ENCODE measurements at regions not wholly inside any gene's neighbourhood (a gene's known extent, or its start where the extent isn't known, plus 50 kb on each side); places are given as distances from the start of the nearest gene placed in this dataset.

GRCh38 chr2:136206613-136207012, 88.7 kb upstream of the CXCR4 start:
- H3K9me3 Mint-ChIP-seq (ENCODE audit: unreplicated experiment), result no peaks in the 10 kb centered on the region
- DNase-seq (ENCODE audit: low spot score), result no peak
- TF ChIP-seq CTCF (IDR thresholded peaks at IDR 0.05; ENCODE audit: unreplicated experiment), result no peak
- H3K27me3 Mint-ChIP-seq (ENCODE audit: unreplicated experiment), result peaks cover 3% of the 10 kb centered on the region
- peaks cover 7% of the 10 kb centered on the region for H3K4me1 Mint-ChIP-seq (ENCODE audit: unreplicated experiment)
- no peaks in the 10 kb centered on the region for H3K36me3 Mint-ChIP-seq (ENCODE audit: low read depth, unreplicated experiment)
- no peak overlapping the region for H3K4me3 Mint-ChIP-seq (ENCODE audit: unreplicated experiment)
- H3K27ac Mint-ChIP-seq (ENCODE audit: unreplicated experiment), result no peak overlapping the region

- Mint-ChIP-seq H3K27me3 (ENCODE audit: unreplicated experiment) (peaks cover 3% of the 10 kb centered on the region), H3K36me3 (ENCODE audit: low read depth, unreplicated experiment) (no peaks in the 10 kb centered on the region), H3K27ac (ENCODE audit: unreplicated experiment) (no peak overlapping the region), H3K4me1 (ENCODE audit: unreplicated experiment) (peaks cover 5% of the 10 kb centered on the region), H3K4me3 (ENCODE audit: unreplicated experiment) (no peak overlapping the region), H3K9me3 (ENCODE audit: unreplicated experiment) (no peaks in the 10 kb centered on the region)
- TF ChIP-seq CTCF (IDR thresholded peaks at IDR 0.05; ENCODE audit: unreplicated experiment), result no peak
- no peak for DNase-seq (ENCODE audit: low spot score)
Measured at GRCh38 chr2:136205615-136206014, 87.7 kb upstream of the CXCR4 start.

GRCh38 chr2:136204971-136205370, 87.0 kb upstream of the CXCR4 start:
- Mint-ChIP-seq H3K27ac (ENCODE audit: unreplicated experiment) (no peak overlapping the region), H3K27me3 (ENCODE audit: unreplicated experiment) (peaks cover 3% of the 10 kb centered on the region), H3K4me3 (ENCODE audit: unreplicated experiment) (no peak overlapping the region), H3K4me1 (ENCODE audit: unreplicated experiment) (peaks cover 2% of the 10 kb centered on the region), H3K9me3 (ENCODE audit: unreplicated experiment) (no peaks in the 10 kb centered on the region), H3K36me3 (ENCODE audit: low read depth, unreplicated experiment) (no peaks in the 10 kb centered on the region)
- no peak for DNase-seq (ENCODE audit: low spot score)
- no peak for TF ChIP-seq CTCF (IDR thresholded peaks at IDR 0.05; ENCODE audit: unreplicated experiment)

GRCh38 chr2:136195226-136195625, 77.3 kb upstream of the CXCR4 start:
- Mint-ChIP-seq H3K27ac (ENCODE audit: unreplicated experiment) (no peak overlapping the region), H3K9me3 (ENCODE audit: unreplicated experiment) (no peaks in the 10 kb centered on the region), H3K4me1 (ENCODE audit: unreplicated experiment) (no peaks in the 10 kb centered on the region), H3K27me3 (ENCODE audit: unreplicated experiment) (peaks cover 2% of the 10 kb centered on the region), H3K4me3 (ENCODE audit: unreplicated experiment) (no peak overlapping the region), H3K36me3 (ENCODE audit: low read depth, unreplicated experiment) (no peaks in the 10 kb centered on the region)
- no peak for TF ChIP-seq CTCF (IDR thresholded peaks at IDR 0.05; ENCODE audit: unreplicated experiment)
- DNase-seq (ENCODE audit: low spot score), result no peak

GRCh38 chr2:136191041-136191440, 73.1 kb upstream of the CXCR4 start:
- H3K4me1 Mint-ChIP-seq (ENCODE audit: unreplicated experiment), result peaks cover 3% of the 10 kb centered on the region
- H3K36me3 Mint-ChIP-seq (ENCODE audit: low read depth, unreplicated experiment), result no peaks in the 10 kb centered on the region
- H3K9me3 Mint-ChIP-seq (ENCODE audit: unreplicated experiment), result no peaks in the 10 kb centered on the region
- no peak overlapping the region for H3K4me3 Mint-ChIP-seq (ENCODE audit: unreplicated experiment)
- DNase-seq (ENCODE audit: low spot score), result no peak
- no peak overlapping the region for H3K27ac Mint-ChIP-seq (ENCODE audit: unreplicated experiment)
- peaks cover 2% of the 10 kb centered on the region for H3K27me3 Mint-ChIP-seq (ENCODE audit: unreplicated experiment)
- TF ChIP-seq CTCF (IDR thresholded peaks at IDR 0.05; ENCODE audit: unreplicated experiment), result no peak

Measured in endothelial cell (in vitro differentiated cells).